HL-60/S4 treated with phorbol 12-myristate 13-acetate at 8.2 ng/mL for 4 days and 3 days (cell line): ENCODE measurements at regions not wholly inside any gene's neighbourhood (a gene's known extent, or its start where the extent isn't known, plus 50 kb on each side); places are given as distances from the start of the nearest gene placed in this dataset.

Experiments used
- in situ Hi-C: fragments of 300-500 bp; cut with MboI; formaldehyde crosslinking; loops from 2 replicates; pipeline ENCODE4 v1.15.0; 2022; ENCODE audit warnings: low sequenced_read_pairs

DNA sequence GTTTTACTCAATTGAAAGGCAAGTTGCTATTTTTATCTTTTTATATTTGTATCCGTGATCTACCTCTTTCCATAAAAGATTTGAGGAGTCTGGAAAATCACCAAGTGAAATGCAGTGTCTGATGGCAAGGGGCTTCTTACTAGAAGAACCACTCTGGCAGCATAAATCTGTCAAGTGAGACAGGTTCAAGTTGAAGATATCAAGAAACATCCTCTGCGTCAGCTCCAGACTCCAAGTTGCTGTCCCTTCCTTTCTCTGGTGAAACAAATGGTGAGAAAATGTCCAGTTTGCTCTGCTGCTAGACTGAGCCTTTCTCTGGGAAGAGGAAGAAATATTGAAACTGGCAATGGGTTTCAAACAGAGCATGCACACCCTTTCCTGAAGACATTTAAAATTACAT, 411.2 kb downstream of the PLPP3 start:
- in situ Hi-C loops = no loop called here

DNA sequence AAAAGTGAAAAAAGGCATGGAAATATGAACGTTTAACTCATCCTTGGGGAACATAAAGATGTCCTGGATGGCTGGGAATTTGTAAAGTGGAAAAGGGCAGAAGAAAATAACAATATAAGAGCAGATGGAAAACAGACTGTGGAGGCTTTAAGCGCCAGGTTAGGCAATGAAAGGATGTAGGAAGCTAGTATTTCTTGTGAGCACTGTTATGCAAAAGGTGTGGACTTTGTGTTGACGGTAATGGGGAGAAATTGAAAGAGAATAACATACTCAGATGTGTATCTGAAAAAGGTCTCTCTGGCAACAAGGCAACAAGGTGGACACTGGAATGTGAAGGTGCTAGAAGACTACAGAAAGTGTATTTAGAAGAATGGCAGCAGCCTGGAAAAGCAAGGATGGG, 411.8 kb downstream of the PLPP3 start:
- in situ Hi-C loops = no loop called here

DNA sequence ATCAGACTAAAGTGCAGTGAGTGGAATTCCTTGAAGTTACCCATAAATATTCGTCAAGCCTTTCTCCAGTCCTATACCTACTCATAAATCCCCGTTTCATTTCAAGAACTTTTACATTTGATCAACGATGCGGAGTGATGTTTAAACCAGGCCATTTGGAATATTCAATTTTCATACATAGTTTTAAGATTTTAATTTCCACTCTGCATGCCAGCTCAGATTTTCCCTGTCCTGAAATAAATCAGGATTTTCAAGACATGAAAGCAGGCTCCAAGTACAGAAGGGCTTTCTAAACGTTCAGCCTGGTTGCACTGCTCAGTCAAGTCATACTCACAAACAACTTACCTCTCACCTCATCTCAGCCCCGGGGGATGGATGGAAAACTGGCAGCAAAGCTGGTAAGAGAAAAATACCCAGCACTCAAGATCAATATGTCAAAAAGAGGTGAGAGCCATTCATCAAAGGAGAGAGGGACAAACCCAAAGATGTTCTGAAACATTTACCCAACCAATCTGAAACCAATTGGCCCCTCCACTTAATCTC, 418.5 kb downstream of the PLPP3 start:
- in situ Hi-C loops = no loop called here

DNA sequence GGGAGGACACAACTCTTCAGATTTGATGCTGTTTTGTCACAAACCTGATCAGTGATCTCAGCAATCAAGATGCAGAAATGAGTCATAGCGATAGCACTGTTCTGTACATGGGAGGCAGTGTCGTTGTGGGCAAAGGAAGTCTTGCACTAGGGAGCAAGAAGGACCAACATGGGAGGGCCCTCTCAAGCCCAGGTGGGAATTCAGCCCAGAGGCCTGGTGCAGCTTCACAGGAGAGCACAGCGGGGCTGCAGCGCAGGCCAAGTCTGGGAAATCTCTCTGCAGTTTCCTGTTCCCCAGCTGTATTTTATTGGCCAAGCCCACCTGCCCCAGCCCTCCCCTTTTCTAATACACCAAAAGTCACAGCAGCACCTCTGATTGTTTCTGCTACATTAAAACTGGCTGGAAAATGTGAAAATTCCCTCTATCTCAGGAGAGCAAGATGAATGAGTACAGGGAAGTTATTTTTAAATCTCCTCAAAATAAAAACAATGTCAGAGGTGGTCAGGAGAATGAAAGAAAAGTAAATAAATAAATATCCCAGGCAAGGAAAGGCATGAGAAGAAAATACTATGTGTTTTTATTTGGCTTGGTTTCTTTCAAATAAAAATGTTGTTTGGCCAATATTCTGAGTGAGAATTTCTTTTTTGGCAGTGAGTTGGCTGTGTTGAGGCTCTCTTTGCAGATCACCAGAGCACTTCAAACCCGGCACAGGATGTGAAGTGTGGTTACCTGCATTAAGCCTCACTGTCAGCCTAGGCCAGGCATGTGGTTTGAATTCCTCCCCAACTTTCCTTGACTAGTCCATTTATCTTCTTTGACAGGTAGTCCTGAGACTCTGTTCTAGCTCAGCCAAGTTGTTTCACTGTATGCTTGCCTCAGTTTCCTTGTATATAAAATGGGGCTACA, 422.1 kb downstream of the PLPP3 start:
- in situ Hi-C loops = no loop called here

DNA sequence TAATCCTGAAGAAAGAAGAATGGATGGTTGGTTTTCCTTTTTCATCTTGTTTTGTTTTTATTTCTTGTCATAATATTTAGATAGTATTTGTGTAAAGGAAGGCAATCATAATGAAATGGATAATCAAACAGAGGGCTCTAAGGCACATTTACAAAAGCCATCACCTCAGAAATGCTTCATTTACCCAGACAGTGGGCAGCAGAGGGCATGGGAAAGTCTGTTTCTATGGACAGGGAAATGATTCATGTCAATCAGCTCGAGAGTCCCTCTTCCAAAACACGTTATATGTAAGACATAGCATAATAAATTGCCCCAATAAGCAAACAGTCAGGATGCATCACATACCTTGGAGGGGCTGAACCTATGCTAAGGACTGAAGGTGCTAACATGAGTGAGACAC, 426.1 kb downstream of the PLPP3 start:
- in situ Hi-C loops = no loop called here

- in situ Hi-C loops = no loop called here
Measured at GRCh38 chr1:56152635-56153034, 426.7 kb downstream of the PLPP3 start.

DNA sequence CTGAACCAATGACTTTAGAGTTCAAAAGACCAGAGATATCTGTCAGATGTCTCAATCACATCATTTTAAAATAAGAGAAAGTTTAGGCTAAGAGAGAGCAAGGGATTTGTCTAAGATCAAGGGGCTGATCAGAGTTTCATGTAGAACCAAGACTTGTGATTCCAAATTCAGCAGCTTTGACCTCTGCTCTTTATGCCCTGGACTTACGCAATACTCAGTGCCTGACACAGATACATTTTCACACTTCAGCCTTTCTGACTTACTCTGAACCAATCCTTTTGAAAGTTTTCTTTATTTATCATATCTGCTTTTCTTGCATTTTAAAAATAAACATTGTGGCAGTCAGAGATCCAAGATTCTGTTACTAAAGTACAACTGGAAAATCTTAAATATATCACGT, 428.0 kb downstream of the PLPP3 start:
- in situ Hi-C loops = no loop called here

GRCh38 chr1:56150441-56151215, 428.7 kb downstream of the PLPP3 start:
- in situ Hi-C loops = no loop called here

GRCh38 chr1:56149761-56150160, 429.6 kb downstream of the PLPP3 start:
- in situ Hi-C loops = no loop called here

- in situ Hi-C loops = no loop called here
Measured at GRCh38 chr1:56148326-56149193, 430.8 kb downstream of the PLPP3 start.

- in situ Hi-C loops = no loop called here
Measured at GRCh38 chr1:56147459-56147858, 431.9 kb downstream of the PLPP3 start.

DNA sequence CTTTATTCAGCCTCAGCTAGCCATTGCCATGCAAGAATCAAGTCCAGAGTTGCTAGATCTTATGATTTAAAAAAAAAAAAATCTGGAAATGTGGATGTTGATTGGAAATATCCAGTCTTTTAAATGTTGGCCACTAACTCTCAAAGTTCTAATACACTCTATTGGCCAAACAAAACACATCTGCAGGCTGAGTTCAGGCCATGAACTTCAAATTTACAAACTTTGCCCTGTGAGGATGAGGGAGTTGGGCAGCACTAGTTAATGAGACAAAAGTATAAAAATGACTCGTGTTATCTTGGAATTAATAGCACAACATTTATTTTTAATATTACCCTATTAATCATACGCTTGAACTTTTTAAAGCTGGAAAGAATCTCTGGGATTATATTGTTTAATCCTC, 432.3 kb downstream of the PLPP3 start:
- in situ Hi-C loops = no loop called here

- in situ Hi-C loops = no loop called here
Measured at GRCh38 chr1:56146449-56146848, 432.9 kb downstream of the PLPP3 start.

DNA sequence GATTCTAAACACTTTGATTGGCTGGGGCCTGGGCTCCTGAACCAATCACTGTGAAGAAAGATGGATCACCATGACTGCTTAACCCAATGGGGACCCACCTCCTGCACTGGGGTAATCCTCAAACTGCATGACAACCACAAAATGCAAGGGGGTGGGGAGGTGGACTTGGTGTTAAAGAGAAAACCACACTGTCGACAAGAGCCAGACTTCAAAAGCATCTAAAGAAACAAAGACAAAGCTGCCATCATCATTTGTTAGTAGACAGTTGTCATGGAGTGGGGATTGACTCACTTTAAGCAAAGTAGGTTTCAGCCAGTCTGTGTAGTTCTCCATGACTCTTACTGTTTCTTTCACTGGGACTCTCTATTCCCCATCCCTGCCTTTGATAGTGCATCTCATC, 433.8 kb downstream of the PLPP3 start:
- in situ Hi-C loops = no loop called here

DNA sequence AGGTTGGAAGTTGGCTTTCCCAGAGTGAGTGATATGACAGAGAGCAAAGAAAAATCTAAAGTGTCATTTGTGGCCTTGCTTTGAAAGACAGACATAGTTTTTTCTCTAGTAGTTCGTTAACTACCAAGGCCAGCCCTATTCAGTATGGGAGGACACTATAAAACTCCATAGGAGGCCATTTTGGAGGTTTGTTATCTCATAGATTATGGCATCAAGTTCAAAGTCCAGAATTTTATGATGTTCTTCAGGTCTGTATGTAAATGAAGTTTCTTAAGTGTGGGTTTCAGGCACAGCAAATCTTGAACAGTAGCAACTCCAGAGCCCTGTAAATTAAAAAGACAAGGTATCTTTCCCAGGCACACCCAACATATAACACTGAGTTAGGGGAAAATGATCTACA, 437.1 kb downstream of the PLPP3 start:
- in situ Hi-C loops = no loop called here

DNA sequence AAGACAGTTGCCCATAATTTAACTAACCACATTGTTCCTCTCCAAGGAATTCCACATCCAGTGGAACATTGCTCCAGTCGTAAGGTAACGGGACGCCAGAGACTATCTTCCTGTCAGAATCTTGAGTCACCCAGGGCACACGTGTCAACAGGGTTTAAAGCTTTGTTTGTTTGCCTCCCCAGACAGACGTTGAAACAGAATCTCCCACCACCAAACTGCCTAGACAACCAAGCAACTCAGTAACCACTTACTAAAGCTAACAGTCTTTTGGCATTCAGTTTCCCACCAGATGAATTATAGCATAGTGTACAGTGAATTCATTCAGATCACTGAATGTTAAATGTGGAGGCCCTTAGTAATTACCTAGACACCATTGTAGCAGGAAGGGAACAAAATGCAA, 439.5 kb downstream of the PLPP3 start:
- in situ Hi-C loops = no loop called here

- in situ Hi-C loops = no loop called here
Measured at GRCh38 chr1:56137521-56138505, 441.6 kb downstream of the PLPP3 start.

- in situ Hi-C loops = no loop called here
Measured at GRCh38 chr1:56137090-56137489, 442.3 kb downstream of the PLPP3 start.

DNA sequence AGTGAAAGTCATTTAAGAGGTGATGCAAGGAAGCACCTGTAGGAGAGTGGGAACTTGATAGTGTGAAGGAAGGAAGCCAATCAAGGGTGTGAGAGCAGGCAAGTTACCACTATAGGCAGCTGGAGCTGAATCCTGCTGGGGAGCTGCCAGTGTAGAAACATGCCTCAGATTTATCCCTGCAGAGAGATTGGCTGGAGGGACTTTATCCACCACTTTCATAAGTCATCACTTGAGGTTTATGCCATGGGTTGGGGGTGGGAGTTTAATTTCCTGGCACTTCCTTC, 443.6 kb downstream of the PLPP3 start:
- in situ Hi-C loops = no loop called here
